Raji (cell line): ENCODE measurements at regions not wholly inside any gene's neighbourhood (a gene's known extent, or its start where the extent isn't known, plus 50 kb on each side); places are given as distances from the start of the nearest gene placed in this dataset.

Source experiments
- POLR2A ChIP-seq: IDR thresholded peaks from 2 replicates; pipeline ENCODE4 v1.6.1; 2011; ENCODE audit warnings: low read depth, low read length, control low read depth; ENCODE audit not compliant: insufficient read depth

- no peak for TF ChIP-seq POLR2A
These were observed 420.3 kb upstream of the AUTS2 start for GRCh38 chr7:69177941-69178494.

GRCh38 chr7:69180662-69181061 is 417.6 kb upstream of the AUTS2 start:
- TF ChIP-seq POLR2A = no peak

- TF ChIP-seq POLR2A = no peak
These were observed 415.4 kb upstream of the AUTS2 start for GRCh38 chr7:69182596-69183467.

- TF ChIP-seq POLR2A = no peak
These were observed 413.9 kb upstream of the AUTS2 start for GRCh38 chr7:69184339-69184738.

- TF ChIP-seq POLR2A = no peak
These were observed 413.1 kb upstream of the AUTS2 start for GRCh38 chr7:69185170-69185569.

GRCh38 chr7:69186974-69187373 is 411.3 kb upstream of the AUTS2 start:
- TF ChIP-seq POLR2A = no peak

GRCh38 chr7:69187824-69188333 is 410.4 kb upstream of the AUTS2 start:
- no peak for TF ChIP-seq POLR2A

- no peak for TF ChIP-seq POLR2A
These were observed 408.9 kb upstream of the AUTS2 start for GRCh38 chr7:69189406-69189805.

GRCh38 chr7:69190025-69190424 is 408.2 kb upstream of the AUTS2 start:
- TF ChIP-seq POLR2A = no peak

- TF ChIP-seq POLR2A = no peak
These were observed 407.5 kb upstream of the AUTS2 start for GRCh38 chr7:69190763-69191162.

GRCh38 chr7:69192134-69192533 is 406.1 kb upstream of the AUTS2 start:
- TF ChIP-seq POLR2A = no peak

- TF ChIP-seq POLR2A = no peak
These were observed 405.2 kb upstream of the AUTS2 start for GRCh38 chr7:69193061-69193460.

- TF ChIP-seq POLR2A = no peak
These were observed 401.7 kb upstream of the AUTS2 start for GRCh38 chr7:69196593-69196992.

- TF ChIP-seq POLR2A = no peak
These were observed 400.0 kb upstream of the AUTS2 start for GRCh38 chr7:69198250-69198649.

GRCh38 chr7:69199041-69199440 is 399.2 kb upstream of the AUTS2 start:
- no peak for TF ChIP-seq POLR2A

GRCh38 chr7:69199661-69200060 is 398.6 kb upstream of the AUTS2 start:
- TF ChIP-seq POLR2A = no peak
